Bronchial epithelial cell (primary cell): ENCODE measurements at regions not wholly inside any gene's neighbourhood (a gene's known extent, or its start where the extent isn't known, plus 50 kb on each side); places are given as distances from the start of the nearest gene placed in this dataset.

Experiments
- DNase-seq: peaks from one replicate; pipeline ENCODE4 v3.0.0-alpha.2; 2010; ENCODE audit warnings: low read depth
- FAIRE-seq: peaks from 2 replicates; lab custom pipeline; 2011; peaks lifted over from hg19 to GRCh38; lab: Jason Lieb, UNC
- H3K27me3 ChIP-seq: 2 replicates; pipeline ENCODE4 v1.5.1; 2011; ENCODE audit warnings: low read length; ENCODE audit not compliant: control insufficient read depth, insufficient read depth
- H3K36me3 ChIP-seq: 2 replicates; pipeline ENCODE4 v1.5.1; 2011; ENCODE audit warnings: low read length; ENCODE audit not compliant: control insufficient read depth, insufficient read depth
- H3K4me3 ChIP-seq: 2 replicates; pipeline ENCODE4 v1.5.1; 2011; ENCODE audit warnings: mild to moderate bottlenecking, low read depth, low read length, control low read depth
- TF ChIP-seq, protein P1 (sequence below): IDR thresholded peaks from 2 replicates; pipeline ENCODE4 v1.5.1; 2011; ENCODE audit warnings: mild to moderate bottlenecking, moderate library complexity, low read length, control low read depth, inconsistent platforms; ENCODE audit not compliant: insufficient read depth, severe bottlenecking

DNA sequence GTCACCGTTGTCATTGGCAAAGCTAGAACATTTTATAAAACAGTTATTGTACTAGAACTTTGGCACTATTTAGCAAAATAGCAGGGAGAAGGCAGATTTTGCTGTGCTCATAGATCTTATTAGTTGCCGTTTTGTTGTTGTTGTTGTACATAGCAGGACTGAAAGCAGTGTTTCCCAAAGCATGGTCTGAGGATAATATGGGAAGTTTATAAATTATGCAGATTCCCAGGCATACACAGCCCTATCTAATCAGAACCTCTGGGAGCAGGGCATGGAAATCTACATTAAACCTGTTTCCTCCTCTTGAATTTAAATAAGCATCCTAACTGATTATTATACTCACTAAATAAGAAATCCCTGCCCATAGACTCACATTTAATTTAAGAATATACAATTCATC is 87.9 kb downstream of the RAP2B start:
- H3K36me3 ChIP-seq = no peaks in the 10 kb centered on the region
- TF ChIP-seq, protein P1, sequence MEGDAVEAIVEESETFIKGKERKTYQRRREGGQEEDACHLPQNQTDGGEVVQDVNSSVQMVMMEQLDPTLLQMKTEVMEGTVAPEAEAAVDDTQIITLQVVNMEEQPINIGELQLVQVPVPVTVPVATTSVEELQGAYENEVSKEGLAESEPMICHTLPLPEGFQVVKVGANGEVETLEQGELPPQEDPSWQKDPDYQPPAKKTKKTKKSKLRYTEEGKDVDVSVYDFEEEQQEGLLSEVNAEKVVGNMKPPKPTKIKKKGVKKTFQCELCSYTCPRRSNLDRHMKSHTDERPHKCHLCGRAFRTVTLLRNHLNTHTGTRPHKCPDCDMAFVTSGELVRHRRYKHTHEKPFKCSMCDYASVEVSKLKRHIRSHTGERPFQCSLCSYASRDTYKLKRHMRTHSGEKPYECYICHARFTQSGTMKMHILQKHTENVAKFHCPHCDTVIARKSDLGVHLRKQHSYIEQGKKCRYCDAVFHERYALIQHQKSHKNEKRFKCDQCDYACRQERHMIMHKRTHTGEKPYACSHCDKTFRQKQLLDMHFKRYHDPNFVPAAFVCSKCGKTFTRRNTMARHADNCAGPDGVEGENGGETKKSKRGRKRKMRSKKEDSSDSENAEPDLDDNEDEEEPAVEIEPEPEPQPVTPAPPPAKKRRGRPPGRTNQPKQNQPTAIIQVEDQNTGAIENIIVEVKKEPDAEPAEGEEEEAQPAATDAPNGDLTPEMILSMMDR = no peak
- H3K4me3 ChIP-seq = no peak overlapping the region
- no peaks in the 10 kb centered on the region for H3K27me3 ChIP-seq
- no peak for DNase-seq
- no peak for FAIRE-seq

DNA sequence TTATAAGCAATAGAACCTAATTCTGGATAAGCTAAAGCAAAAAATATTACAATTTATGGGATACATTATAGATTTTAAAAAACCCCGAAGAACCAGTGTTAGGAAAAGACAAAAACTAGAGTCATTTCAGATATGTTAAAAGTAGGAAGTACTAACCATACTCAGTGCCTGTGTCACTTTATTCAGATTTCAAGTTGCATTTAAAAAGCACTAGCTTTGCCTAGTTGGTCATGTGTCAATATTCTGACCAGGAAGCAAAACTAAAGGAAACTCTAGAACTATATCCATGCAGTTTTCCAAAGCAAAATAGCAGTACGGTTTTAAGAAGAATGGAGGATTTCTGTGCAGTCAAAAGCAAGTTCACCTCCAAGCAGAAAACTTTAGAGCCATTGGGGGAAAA is 88.4 kb downstream of the RAP2B start:
- Histone ChIP-seq H3K27me3 (no peaks in the 10 kb centered on the region), H3K4me3 (no peak overlapping the region), H3K36me3 (no peaks in the 10 kb centered on the region)
- TF ChIP-seq, protein P1 = no peak
- no peak for DNase-seq
- FAIRE-seq = no peak

DNA sequence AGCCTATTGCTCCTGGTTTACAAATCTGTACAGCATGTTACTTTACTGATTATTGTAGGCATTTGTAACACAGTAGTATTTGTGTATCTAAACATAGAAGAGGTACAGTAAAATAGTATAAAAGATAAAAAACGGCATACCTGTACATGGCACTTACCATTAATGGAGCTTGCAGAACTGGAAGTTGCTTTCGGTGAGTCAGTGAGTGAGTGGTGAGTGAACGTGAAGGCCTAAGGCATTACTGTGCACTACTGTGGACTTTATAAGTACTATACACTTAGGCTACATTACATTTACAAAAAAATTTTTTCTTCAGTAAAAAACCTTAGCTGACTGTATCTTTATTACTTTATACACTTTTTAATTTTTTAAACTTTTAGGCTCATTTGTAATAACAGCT is 90.9 kb downstream of the RAP2B start:
- FAIRE-seq = no peak
- Histone ChIP-seq H3K4me3 (no peak overlapping the region), H3K27me3 (no peaks in the 10 kb centered on the region), H3K36me3 (no peaks in the 10 kb centered on the region)
- TF ChIP-seq, protein P1 = no peak
- peak; percentile 93 for DNase-seq

DNA sequence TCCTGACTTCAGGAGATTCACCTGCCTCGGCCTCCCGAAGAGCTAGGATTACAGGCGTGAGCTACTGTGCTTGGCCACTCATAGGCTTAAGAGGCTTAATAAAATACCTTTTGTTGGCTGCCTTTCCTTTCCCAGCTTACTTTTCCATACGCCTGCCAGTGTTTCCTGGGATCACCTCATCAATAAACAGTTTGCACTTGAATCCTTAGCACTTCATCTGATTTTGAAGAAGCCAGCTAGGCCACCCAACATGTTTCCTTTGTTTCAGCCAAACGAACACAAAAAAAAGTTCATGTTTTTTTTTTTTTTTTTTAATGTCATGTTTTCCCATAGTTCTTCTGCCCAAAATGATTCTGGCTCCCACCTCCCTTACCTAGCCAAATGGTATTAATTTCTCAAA is 92.3 kb downstream of the RAP2B start:
- no peaks in the 10 kb centered on the region for H3K36me3 ChIP-seq
- no peak for FAIRE-seq
- H3K4me3 ChIP-seq = no peak overlapping the region
- no peaks in the 10 kb centered on the region for H3K27me3 ChIP-seq
- no peak for DNase-seq
- TF ChIP-seq, protein P1 = no peak

DNA sequence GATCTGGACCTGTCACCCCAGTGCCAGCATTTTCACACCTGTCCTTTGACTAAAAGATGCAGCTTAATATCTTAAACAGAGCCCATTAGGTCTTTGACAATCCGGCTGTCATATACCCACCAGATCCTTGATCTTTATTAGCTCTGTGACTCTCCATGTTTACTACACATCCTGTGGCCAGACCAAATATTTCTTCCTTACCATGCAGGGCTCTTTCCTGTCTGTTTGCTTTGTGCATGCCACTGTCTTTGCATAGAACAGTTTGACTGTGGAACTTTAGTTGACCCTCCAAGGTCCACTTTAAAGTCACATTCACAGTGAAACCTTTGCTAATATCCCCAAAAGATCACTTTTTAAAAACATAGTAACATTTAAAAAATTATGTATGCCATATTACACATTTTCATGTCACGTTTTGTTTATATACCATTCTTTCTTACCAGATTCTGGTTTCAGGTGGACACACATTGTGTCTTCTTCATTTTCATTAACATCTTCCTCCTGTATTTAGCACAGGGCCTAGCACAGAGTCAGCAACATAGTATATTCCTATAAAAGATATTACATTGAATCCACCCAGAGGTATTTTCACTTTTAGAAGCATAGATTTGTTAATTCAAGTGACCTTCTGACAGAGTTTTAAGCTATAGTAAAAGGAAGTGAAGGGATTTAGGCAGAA is 95.8 kb downstream of the RAP2B start:
- DNase-seq (no peak), FAIRE-seq (no peak)
- TF ChIP-seq, protein P1 = no peak
- Histone ChIP-seq H3K36me3 (no peaks in the 10 kb centered on the region), H3K27me3 (no peaks in the 10 kb centered on the region), H3K4me3 (no peak overlapping the region)

DNA sequence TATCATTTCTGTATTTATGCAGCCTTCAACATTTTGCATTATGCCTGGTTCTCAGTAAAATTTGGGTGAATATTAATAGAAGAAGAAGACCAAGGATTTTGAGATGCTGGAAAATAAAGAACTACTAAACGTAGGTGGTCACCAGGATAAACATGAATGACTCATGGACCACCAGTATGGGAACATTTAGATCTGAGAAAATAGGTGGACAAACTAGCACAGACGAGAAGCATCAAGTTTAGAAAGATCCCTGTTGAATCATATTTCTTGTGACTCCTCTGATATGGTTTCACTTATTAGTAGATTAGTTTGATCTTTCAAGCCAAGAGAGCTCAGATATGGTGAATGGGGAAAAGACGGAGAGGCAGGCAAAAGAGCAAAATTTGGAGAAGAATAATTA is 97.9 kb downstream of the RAP2B start:
- Histone ChIP-seq H3K27me3 (no peaks in the 10 kb centered on the region), H3K4me3 (no peak overlapping the region), H3K36me3 (no peaks in the 10 kb centered on the region)
- no peak for FAIRE-seq
- TF ChIP-seq, protein P1 = no peak
- DNase-seq = peak; percentile 11
